Testis (tissue), 2 donors: ENCODE measurements at regions not wholly inside any gene's neighbourhood (a gene's known extent, or its start where the extent isn't known, plus 50 kb on each side); places are given as distances from the start of the nearest gene placed in this dataset.
"Not testable (repeated sequence)": the region's sequence is repeated elsewhere in the genome, so short reads cannot be mapped to it uniquely, and the experiment has no call there.

Source experiments
- POLR2A ChIP-seq: fragments of 450-650 bp; IDR thresholded peaks from one replicate; pipeline ENCODE4 v1.6.1; 2017; ENCODE audit warnings: antibody characterized with exemption, mild to moderate bottlenecking, moderate library complexity
- TF ChIP-seq, protein P1 (sequence below), 3 experiments: fragments of 450-650 bp in 2 of 3; fragments of 200-600 bp in 1 of 3; sonication (generic) in 1 of 3; IDR thresholded peaks; one replicate each; pipeline ENCODE4 v1.5.1; 2016 to 2019; ENCODE audit warnings: antibody characterized with exemption in 3 of 3, mild to moderate bottlenecking in 2 of 3, moderate library complexity in 1 of 3

DNA sequence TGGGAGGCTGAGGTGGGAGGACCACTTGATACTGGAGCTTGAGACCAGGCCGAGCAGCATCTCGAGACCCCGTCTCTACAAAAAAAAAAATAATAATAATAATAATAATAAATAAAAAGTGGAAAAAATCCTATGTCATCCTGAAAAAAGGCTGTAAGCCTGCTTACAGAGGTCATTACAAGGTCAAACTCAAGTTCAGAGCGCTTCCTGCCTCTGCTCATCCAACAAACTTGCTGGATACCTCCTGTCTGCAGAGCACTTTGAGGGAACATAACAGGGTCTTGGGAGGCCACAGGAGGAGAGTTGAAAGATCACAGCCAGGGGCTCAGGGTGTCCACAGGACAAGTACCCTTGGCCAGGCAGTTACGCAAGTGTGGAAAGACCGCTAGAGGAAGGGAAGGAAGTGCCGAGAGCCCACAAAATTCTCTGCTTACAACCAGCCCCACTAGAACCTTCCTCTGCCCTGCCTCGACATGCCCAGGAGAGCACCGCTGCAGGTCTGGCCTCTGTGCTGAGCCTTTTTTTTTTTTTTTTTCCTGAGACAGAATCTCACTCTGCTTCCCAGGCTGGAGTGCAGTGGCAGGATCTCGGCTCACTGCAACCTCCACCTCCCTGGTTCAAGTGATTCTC is 92.5 kb downstream of the NSUN5 start:
- TF ChIP-seq, protein P1, sequence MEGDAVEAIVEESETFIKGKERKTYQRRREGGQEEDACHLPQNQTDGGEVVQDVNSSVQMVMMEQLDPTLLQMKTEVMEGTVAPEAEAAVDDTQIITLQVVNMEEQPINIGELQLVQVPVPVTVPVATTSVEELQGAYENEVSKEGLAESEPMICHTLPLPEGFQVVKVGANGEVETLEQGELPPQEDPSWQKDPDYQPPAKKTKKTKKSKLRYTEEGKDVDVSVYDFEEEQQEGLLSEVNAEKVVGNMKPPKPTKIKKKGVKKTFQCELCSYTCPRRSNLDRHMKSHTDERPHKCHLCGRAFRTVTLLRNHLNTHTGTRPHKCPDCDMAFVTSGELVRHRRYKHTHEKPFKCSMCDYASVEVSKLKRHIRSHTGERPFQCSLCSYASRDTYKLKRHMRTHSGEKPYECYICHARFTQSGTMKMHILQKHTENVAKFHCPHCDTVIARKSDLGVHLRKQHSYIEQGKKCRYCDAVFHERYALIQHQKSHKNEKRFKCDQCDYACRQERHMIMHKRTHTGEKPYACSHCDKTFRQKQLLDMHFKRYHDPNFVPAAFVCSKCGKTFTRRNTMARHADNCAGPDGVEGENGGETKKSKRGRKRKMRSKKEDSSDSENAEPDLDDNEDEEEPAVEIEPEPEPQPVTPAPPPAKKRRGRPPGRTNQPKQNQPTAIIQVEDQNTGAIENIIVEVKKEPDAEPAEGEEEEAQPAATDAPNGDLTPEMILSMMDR (IDR thresholded peaks at IDR 0.05) = not testable (repeated sequence)
- TF ChIP-seq POLR2A = not testable (repeated sequence)
